SU-DHL-6 (cell line): ENCODE measurements at regions not wholly inside any gene's neighbourhood (a gene's known extent, or its start where the extent isn't known, plus 50 kb on each side); places are given as distances from the start of the nearest gene placed in this dataset.

Experiments
- CTCF ChIP-seq: fragments of 200-600 bp; sonication (generic); IDR thresholded peaks from one replicate; pipeline ENCODE4 v1.5.1; 2017; ENCODE audit warnings: antibody characterized with exemption, mild to moderate bottlenecking, low read length, moderate library complexity; ENCODE audit not compliant: insufficient read depth, poor library complexity, severe bottlenecking
- EZH2phosphoT487 ChIP-seq: fragments of 200-600 bp; sonication (generic), shearing (Covaris generic); conservative IDR thresholded peaks from 2 replicates; pipeline ENCODE4 v1.6.1; 2018; ENCODE audit warnings: mild to moderate bottlenecking, antibody characterized with exemption, low read length, moderate library complexity, mixed read lengths

GRCh38 chr3:176354843-176355242 is 842.4 kb downstream of the TBL1XR1 start:
- TF ChIP-seq CTCF = no peak
- no peak for TF ChIP-seq EZH2phosphoT487
